SK-N-SH (cell line): ENCODE measurements at regions not wholly inside any gene's neighbourhood (a gene's known extent, or its start where the extent isn't known, plus 50 kb on each side); places are given as distances from the start of the nearest gene placed in this dataset.

Experiments used
- CTCF ChIP-seq: fragments of 200-600 bp; sonication (generic); IDR thresholded peaks from 2 replicates; pipeline ENCODE4 v1.6.1; 2017; ENCODE audit warnings: antibody characterized with exemption, mild to moderate bottlenecking, moderate library complexity
- EP300 ChIP-seq, 2 experiments: IDR thresholded peaks; 2 replicates each; pipeline versions ENCODE4 v1.4.0 to v1.6.1; 2012; ENCODE audit warnings: borderline replicate concordance in 1 of 2, low read depth in 1 of 2, low read length in 1 of 2
- EZH2phosphoT487 ChIP-seq: fragments of 200-600 bp; sonication (generic); IDR thresholded peaks from 2 replicates; pipeline ENCODE4 v1.6.1; 2017; ENCODE audit warnings: low read depth, mixed run types, mild to moderate bottlenecking, antibody characterized with exemption, moderate library complexity, borderline replicate concordance
- FOXM1 ChIP-seq: IDR thresholded peaks from 2 replicates; pipeline ENCODE4 v1.4.0; 2012; ENCODE audit warnings: low read depth, mild to moderate bottlenecking
- GABPA ChIP-seq: IDR thresholded peaks from 2 replicates; pipeline ENCODE4 v1.4.0; 2012; ENCODE audit warnings: low read depth, mild to moderate bottlenecking
- GATA2 ChIP-seq: sonication (generic); formaldehyde crosslinking; IDR thresholded peaks from 2 replicates; pipeline ENCODE4 v1.5.0; 2020; ENCODE audit warnings: mild to moderate bottlenecking, missing genetic modification reagents
- MAX ChIP-seq: IDR thresholded peaks from 2 replicates; pipeline ENCODE4 v1.4.0; 2012; ENCODE audit warnings: low read depth
- MXI1 ChIP-seq: IDR thresholded peaks from 2 replicates; pipeline ENCODE4 v1.6.1; 2012; ENCODE audit warnings: mild to moderate bottlenecking, low read depth, low read length, improper control_type of control experiment
- REST ChIP-seq: IDR thresholded peaks from 2 replicates; pipeline ENCODE4 v1.6.1; 2012; ENCODE audit warnings: mild to moderate bottlenecking, low read depth, low read length, moderate library complexity
- RFX5 ChIP-seq: IDR thresholded peaks from 2 replicates; pipeline ENCODE4 v1.6.1; 2012; ENCODE audit warnings: mild to moderate bottlenecking, improper control_type of control experiment, low read length
- TCF12 ChIP-seq: IDR thresholded peaks from 2 replicates; pipeline ENCODE4 v1.4.0; 2012
- USF1 ChIP-seq: IDR thresholded peaks from 2 replicates; pipeline ENCODE4 v1.4.0; 2012; ENCODE audit warnings: low read depth, borderline replicate concordance
- USF2 ChIP-seq: fragments of 150-350 bp; IDR thresholded peaks from 2 replicates; pipeline ENCODE4 v1.6.1; 2017; ENCODE audit warnings: antibody characterized with exemption, low read length, low read depth, borderline replicate concordance
- ZBTB33 ChIP-seq: IDR thresholded peaks from 2 replicates; pipeline ENCODE4 v1.4.0; 2012; ENCODE audit warnings: low read depth, borderline replicate concordance

GRCh38 chr6:165183071-165183470, 126.3 kb downstream of the C6orf118 start:
- no peak for TF ChIP-seq CTCF
- TF ChIP-seq TCF12 = no peak
- TF ChIP-seq RFX5 = no peak
- no peak for TF ChIP-seq GATA2 (CRISPR knock-in tag)
- no peak for TF ChIP-seq ZBTB33
- TF ChIP-seq MXI1 = no peak
- TF ChIP-seq REST = no peak
- TF ChIP-seq USF1 = no peak
- TF ChIP-seq EP300 (IDR thresholded peaks at IDR 0.05; ENCODE audit: borderline replicate concordance in 1 of 2, low read depth in 1 of 2, low read length in 1 of 2) = no peak
- no peak for TF ChIP-seq USF2
- TF ChIP-seq FOXM1 = no peak
- no peak for TF ChIP-seq GABPA
- no peak for TF ChIP-seq EZH2phosphoT487
- TF ChIP-seq MAX = no peak
